ENCODE measurements at regions not wholly inside any gene's neighbourhood (a gene's known extent, or its start where the extent isn't known, plus 50 kb on each side); places are given as distances from the start of the nearest gene placed in this dataset.

GRCh38 chr5:68845131-68845530 is 248.7 kb upstream of the SLC30A5 start:
- TF ChIP-seq ZNF70 (CRISPR knock-in tag; IDR thresholded peaks at IDR 0.05) (no peak), CSDC2 (CRISPR knock-in tag; IDR thresholded peaks at IDR 0.05) (no peak), CREB5 (CRISPR knock-in tag; IDR thresholded peaks at IDR 0.05; ENCODE audit: low read depth) (no peak), POU6F1 (CRISPR knock-in tag; IDR thresholded peaks at IDR 0.05; ENCODE audit: borderline replicate concordance, low read depth) (no peak), ZC3H10 (CRISPR knock-in tag; IDR thresholded peaks at IDR 0.05) (no peak), PATZ1 (CRISPR knock-in tag; IDR thresholded peaks at IDR 0.05; ENCODE audit: borderline replicate concordance) (no peak), ZFP30 (CRISPR knock-in tag; IDR thresholded peaks at IDR 0.05) (no peak), OSR1 (CRISPR knock-in tag; IDR thresholded peaks at IDR 0.05) (no peak), ZFP3 (CRISPR knock-in tag; IDR thresholded peaks at IDR 0.05) (no peak), TOX (CRISPR knock-in tag; IDR thresholded peaks at IDR 0.05; ENCODE audit: borderline replicate concordance) (no peak), TCF4 (CRISPR knock-in tag; IDR thresholded peaks at IDR 0.05; ENCODE audit: borderline replicate concordance) (no peak), CSRNP3 (CRISPR knock-in tag; IDR thresholded peaks at IDR 0.05) (no peak), PPARA (CRISPR knock-in tag; IDR thresholded peaks at IDR 0.05; ENCODE audit: borderline replicate concordance) (no peak), GLIS3 (CRISPR knock-in tag; IDR thresholded peaks at IDR 0.05) (no peak), ZNF8 (CRISPR knock-in tag; IDR thresholded peaks at IDR 0.05) (no peak), RARB (CRISPR knock-in tag; IDR thresholded peaks at IDR 0.05) (no peak)
- no peak for ATAC-seq

- no peak for ATAC-seq
- TF ChIP-seq ZFP3 (CRISPR knock-in tag; IDR thresholded peaks at IDR 0.05), result no peak
- TF ChIP-seq PPARA (CRISPR knock-in tag; IDR thresholded peaks at IDR 0.05; ENCODE audit: borderline replicate concordance), result no peak
- no peak for TF ChIP-seq ZNF565 (CRISPR knock-in tag; conservative IDR thresholded peaks at IDR 0.05; ENCODE audit: low read depth)
- no peak for TF ChIP-seq CREB5 (CRISPR knock-in tag; IDR thresholded peaks at IDR 0.05; ENCODE audit: low read depth)
- no peak for TF ChIP-seq BACH2 (CRISPR knock-in tag; IDR thresholded peaks at IDR 0.05; ENCODE audit: borderline replicate concordance)
- TF ChIP-seq ZNF70 (CRISPR knock-in tag; IDR thresholded peaks at IDR 0.05), result no peak
- no peak for TF ChIP-seq CSRNP3 (CRISPR knock-in tag; IDR thresholded peaks at IDR 0.05)
These were observed 247.0 kb upstream of the SLC30A5 start for GRCh38 chr5:68846828-68847227.

- no peak for TF ChIP-seq CSRNP3 (CRISPR knock-in tag; IDR thresholded peaks at IDR 0.05)
- TF ChIP-seq BACH2 (CRISPR knock-in tag; IDR thresholded peaks at IDR 0.05; ENCODE audit: borderline replicate concordance), result no peak
- no peak for TF ChIP-seq ZNF70 (CRISPR knock-in tag; IDR thresholded peaks at IDR 0.05)
- TF ChIP-seq ESRRG (CRISPR knock-in tag; IDR thresholded peaks at IDR 0.05), result no peak
- no peak for TF ChIP-seq ARNTL (CRISPR knock-in tag; IDR thresholded peaks at IDR 0.05; ENCODE audit: borderline replicate concordance, low read depth)
- TF ChIP-seq ZNF8 (CRISPR knock-in tag; IDR thresholded peaks at IDR 0.05), result no peak
- TF ChIP-seq PATZ1 (CRISPR knock-in tag; IDR thresholded peaks at IDR 0.05; ENCODE audit: borderline replicate concordance), result no peak
- no peak for TF ChIP-seq OSR1 (CRISPR knock-in tag; IDR thresholded peaks at IDR 0.05)
- no peak for TF ChIP-seq PPARA (CRISPR knock-in tag; IDR thresholded peaks at IDR 0.05; ENCODE audit: borderline replicate concordance)
- TF ChIP-seq ZFP3 (CRISPR knock-in tag; IDR thresholded peaks at IDR 0.05), result no peak
- no peak for TF ChIP-seq CREB5 (CRISPR knock-in tag; IDR thresholded peaks at IDR 0.05; ENCODE audit: low read depth)
- TF ChIP-seq TCF4 (CRISPR knock-in tag; IDR thresholded peaks at IDR 0.05; ENCODE audit: borderline replicate concordance), result no peak
- no peak for TF ChIP-seq TOX (CRISPR knock-in tag; IDR thresholded peaks at IDR 0.05; ENCODE audit: borderline replicate concordance)
- no peak for TF ChIP-seq ISL1 (CRISPR knock-in tag; IDR thresholded peaks at IDR 0.05)
- TF ChIP-seq ZFP30 (CRISPR knock-in tag; IDR thresholded peaks at IDR 0.05), result no peak
These were observed 245.7 kb upstream of the SLC30A5 start for GRCh38 chr5:68848091-68848490.

More at GRCh38 chr5:68848091-68848490, 245.7 kb upstream of the SLC30A5 start:
- ATAC-seq, result no peak

Data from SK-N-SH treated with all-trans-retinoic acid at 6 μM for 48 hours (cell line).